ENCODE measurements at regions not wholly inside any gene's neighbourhood (a gene's known extent, or its start where the extent isn't known, plus 50 kb on each side); places are given as distances from the start of the nearest gene placed in this dataset.
"Not testable (repeated sequence)": the region's sequence is repeated elsewhere in the genome, so short reads cannot be mapped to it uniquely, and the experiment has no call there.

- Mint-ChIP-seq H3K36me3 (no peaks in the 10 kb centered on the region), H3K9me3 (peaks cover 13% of the 10 kb centered on the region), H3K27ac (no peak overlapping the region), H3K27me3 (peaks cover 8% of the 10 kb centered on the region), H3K4me1 (ENCODE audit: low read depth) (no peaks in the 10 kb centered on the region), H3K4me3 (no peak overlapping the region)
- POLR2A ChIA-PET, result no interaction called here
- intact Hi-C loops (cut with micrococcal nuclease), result no loop called here
- DNase-seq, result no peak
- CTCF ChIA-PET, result no interaction called here
Observed at GRCh38 chr9:134525841-134526583, 115.6 kb upstream of the COL5A1 start.

GRCh38 chr9:134526584-134527477 lies 114.8 kb upstream of the COL5A1 start:
- ChIA-PET CTCF (no interaction called here), POLR2A (no interaction called here)
- no peak for DNase-seq

GRCh38 chr9:134530724-134531123 lies 110.9 kb upstream of the COL5A1 start:
- H3K27me3 Mint-ChIP-seq, result peaks cover 6% of the 10 kb centered on the region
- no peaks in the 10 kb centered on the region for H3K36me3 Mint-ChIP-seq
- intact Hi-C loops (cut with micrococcal nuclease), result no loop called here
- DNase-seq, result no peak
- H3K4me3 Mint-ChIP-seq, result no peak overlapping the region
- H3K27ac Mint-ChIP-seq, result no peak overlapping the region
- no peaks in the 10 kb centered on the region for H3K4me1 Mint-ChIP-seq (ENCODE audit: low read depth)
- H3K9me3 Mint-ChIP-seq, result peaks cover 11% of the 10 kb centered on the region
- ChIA-PET POLR2A (no interaction called here), CTCF (no interaction called here)

More at GRCh38 chr9:134526584-134527477, 114.8 kb upstream of the COL5A1 start:
- intact Hi-C loops (cut with micrococcal nuclease), result no loop called here
- no peaks in the 10 kb centered on the region for H3K4me1 Mint-ChIP-seq (ENCODE audit: low read depth)
- H3K27ac Mint-ChIP-seq, result no peak overlapping the region
- peaks cover 8% of the 10 kb centered on the region for H3K27me3 Mint-ChIP-seq
- H3K4me3 Mint-ChIP-seq, result no peak overlapping the region
- H3K9me3 Mint-ChIP-seq, result peaks cover 11% of the 10 kb centered on the region
- no peaks in the 10 kb centered on the region for H3K36me3 Mint-ChIP-seq

GRCh38 chr9:134531220-134531970 lies 110.2 kb upstream of the COL5A1 start:
- ChIA-PET POLR2A (no interaction called here), CTCF (no interaction called here)
- DNase-seq, result no peak
- no peaks in the 10 kb centered on the region for H3K4me1 Mint-ChIP-seq (ENCODE audit: low read depth)
- H3K27ac Mint-ChIP-seq, result no peak overlapping the region
- H3K36me3 Mint-ChIP-seq, result no peaks in the 10 kb centered on the region
- H3K27me3 Mint-ChIP-seq, result peaks cover 6% of the 10 kb centered on the region
- no peak overlapping the region for H3K4me3 Mint-ChIP-seq
- H3K9me3 Mint-ChIP-seq, result peaks cover 11% of the 10 kb centered on the region
- intact Hi-C loops (cut with micrococcal nuclease), result no loop called here

DNA sequence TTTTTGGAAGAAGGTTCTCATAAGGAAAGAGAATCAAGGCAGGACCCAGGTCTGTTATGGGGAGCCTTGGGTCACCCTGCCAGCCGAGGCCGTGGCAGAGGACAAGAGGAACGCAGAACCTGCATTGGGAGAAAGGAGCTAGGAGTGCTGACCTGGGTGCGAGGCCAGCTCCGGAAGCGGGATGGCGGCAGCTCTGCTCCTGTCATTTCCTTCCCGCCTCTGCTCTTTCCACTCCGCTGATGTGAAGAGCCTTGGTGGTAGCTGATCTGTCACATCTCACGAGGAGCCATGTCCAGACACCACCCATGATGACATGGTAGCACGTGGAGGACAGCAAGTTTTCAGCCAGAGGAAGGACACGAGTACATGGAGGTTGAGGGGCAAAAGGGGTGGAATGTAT lies 109.5 kb upstream of the COL5A1 start:
- Mint-ChIP-seq H3K4me3 (no peak overlapping the region), H3K4me1 (ENCODE audit: low read depth) (no peaks in the 10 kb centered on the region), H3K27me3 (peaks cover 4% of the 10 kb centered on the region), H3K36me3 (no peaks in the 10 kb centered on the region), H3K27ac (no peak overlapping the region), H3K9me3 (peaks cover 11% of the 10 kb centered on the region)
- ChIA-PET POLR2A (no interaction called here), CTCF (no interaction called here)
- intact Hi-C loops (cut with micrococcal nuclease), result no loop called here
- DNase-seq, result no peak

DNA sequence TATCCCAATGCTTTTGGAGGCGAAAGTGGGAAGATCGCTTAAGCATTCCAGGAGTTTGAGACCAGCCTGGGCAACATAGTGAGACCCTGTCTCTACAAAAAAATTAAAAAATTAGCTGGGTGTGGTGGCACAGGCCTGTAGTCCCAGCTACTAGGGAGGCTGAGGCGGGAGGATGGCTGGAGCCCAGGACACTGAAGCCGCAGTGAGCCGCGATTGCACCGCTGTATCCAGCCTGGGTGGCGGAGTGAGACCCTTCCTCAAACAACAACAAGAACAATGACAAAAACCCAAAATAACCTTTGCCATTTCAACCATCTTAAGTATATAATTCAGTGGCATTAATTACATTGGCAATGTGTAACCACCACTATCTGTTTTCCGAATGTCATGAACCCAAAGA lies 108.9 kb upstream of the COL5A1 start:
- H3K27ac Mint-ChIP-seq; H3K27me3 Mint-ChIP-seq; H3K36me3 Mint-ChIP-seq; POLR2A ChIA-PET; CTCF ChIA-PET; H3K4me1 Mint-ChIP-seq (ENCODE audit: low read depth); H3K4me3 Mint-ChIP-seq; intact Hi-C loops (cut with micrococcal nuclease); DNase-seq: not testable (repeated sequence)
- H3K9me3 Mint-ChIP-seq, result peaks cover 11% of the 10 kb centered on the region

- no peaks in the 10 kb centered on the region for H3K36me3 Mint-ChIP-seq
- ChIA-PET POLR2A (interaction anchor here (1.0 kb wide), 1 partner anchor 15 kb away, joined by 3 read pairs; no protein-coding TSS in a partner anchor), CTCF (no interaction called here)
- no peak overlapping the region for H3K27ac Mint-ChIP-seq
- no peaks in the 10 kb centered on the region for H3K27me3 Mint-ChIP-seq
- DNase-seq, result no peak
- H3K4me1 Mint-ChIP-seq (ENCODE audit: low read depth), result no peaks in the 10 kb centered on the region
- intact Hi-C loops (cut with micrococcal nuclease), result no loop called here
- H3K4me3 Mint-ChIP-seq, result no peak overlapping the region
- peaks cover 11% of the 10 kb centered on the region for H3K9me3 Mint-ChIP-seq
Observed at GRCh38 chr9:134533850-134534588, 107.6 kb upstream of the COL5A1 start.

- H3K4me3 Mint-ChIP-seq, result no peak overlapping the region
- no peaks in the 10 kb centered on the region for H3K36me3 Mint-ChIP-seq
- intact Hi-C loops (cut with micrococcal nuclease), result no loop called here
- H3K27ac Mint-ChIP-seq, result no peak overlapping the region
- ChIA-PET CTCF (no interaction called here), POLR2A (interaction anchor here (1.0 kb wide), 1 partner anchor 16 kb away, joined by 3 read pairs; no protein-coding TSS in a partner anchor)
- DNase-seq, result no peak
- H3K4me1 Mint-ChIP-seq (ENCODE audit: low read depth), result no peaks in the 10 kb centered on the region
- peaks cover 11% of the 10 kb centered on the region for H3K9me3 Mint-ChIP-seq
- no peaks in the 10 kb centered on the region for H3K27me3 Mint-ChIP-seq
Observed at GRCh38 chr9:134534661-134535080, 106.9 kb upstream of the COL5A1 start.

- POLR2A ChIA-PET, result no interaction called here
- CTCF ChIA-PET, result no interaction called here
- no peaks in the 10 kb centered on the region for H3K27me3 Mint-ChIP-seq
- no peak overlapping the region for H3K27ac Mint-ChIP-seq
- no peaks in the 10 kb centered on the region for H3K4me1 Mint-ChIP-seq (ENCODE audit: low read depth)
- H3K9me3 Mint-ChIP-seq, result peaks cover 9% of the 10 kb centered on the region
- no peak for DNase-seq
- intact Hi-C loops (cut with micrococcal nuclease), result no loop called here
- H3K36me3 Mint-ChIP-seq, result no peaks in the 10 kb centered on the region
- H3K4me3 Mint-ChIP-seq, result no peak overlapping the region
Observed at GRCh38 chr9:134535171-134535570, 106.4 kb upstream of the COL5A1 start.

GRCh38 chr9:134536101-134536900 lies 105.3 kb upstream of the COL5A1 start:
- Mint-ChIP-seq H3K27ac (no peak overlapping the region), H3K4me1 (ENCODE audit: low read depth) (no peaks in the 10 kb centered on the region), H3K27me3 (no peaks in the 10 kb centered on the region), H3K4me3 (no peak overlapping the region), H3K36me3 (no peaks in the 10 kb centered on the region), H3K9me3 (no peaks in the 10 kb centered on the region)
- intact Hi-C loops (cut with micrococcal nuclease), result no loop called here
- CTCF ChIA-PET, result no interaction called here
- DNase-seq, result no peak
- POLR2A ChIA-PET, result no interaction called here

- Mint-ChIP-seq H3K27ac (no peak overlapping the region), H3K4me3 (no peak overlapping the region), H3K4me1 (ENCODE audit: low read depth) (no peaks in the 10 kb centered on the region), H3K36me3 (no peaks in the 10 kb centered on the region), H3K27me3 (no peaks in the 10 kb centered on the region), H3K9me3 (no peaks in the 10 kb centered on the region)
- ChIA-PET CTCF (no interaction called here), POLR2A (no interaction called here)
- no peak for DNase-seq
- intact Hi-C loops (cut with micrococcal nuclease), result no loop called here
Observed at GRCh38 chr9:134536931-134537330, 104.7 kb upstream of the COL5A1 start.
